BE2C (cell line): ENCODE measurements at regions not wholly inside any gene's neighbourhood (a gene's known extent, or its start where the extent isn't known, plus 50 kb on each side); places are given as distances from the start of the nearest gene placed in this dataset.

Experiments
- DNase-seq: peaks from one replicate; pipeline ENCODE4 v3.0.0-alpha.2; 2020
- H3K27me3 ChIP-seq: fragments of 250-450 bp; sonication (Bioruptor Pico); 2 replicates; pipeline ENCODE4 v1.5.1; 2020; ENCODE audit warnings: mild to moderate bottlenecking
- H3K36me3 ChIP-seq: fragments of 250-450 bp; sonication (Bioruptor Pico); 2 replicates; pipeline ENCODE4 v1.5.1; 2020; ENCODE audit warnings: mild to moderate bottlenecking
- H3K4me1 ChIP-seq: fragments of 250-450 bp; sonication (Bioruptor Pico); 2 replicates; pipeline ENCODE4 v1.5.1; 2020
- H3K4me3 ChIP-seq: 2 replicates; pipeline ENCODE4 v1.5.1; 2011; ENCODE audit warnings: low read depth, low read length
- H3K9me3 ChIP-seq: fragments of 250-450 bp; sonication (Bioruptor Pico); 2 replicates; pipeline ENCODE4 v1.5.1; 2020
- TF ChIP-seq, protein P1 (sequence below): IDR thresholded peaks from 2 replicates; pipeline ENCODE4 v1.5.1; 2012; ENCODE audit warnings: mild to moderate bottlenecking, low read depth, low read length

DNA sequence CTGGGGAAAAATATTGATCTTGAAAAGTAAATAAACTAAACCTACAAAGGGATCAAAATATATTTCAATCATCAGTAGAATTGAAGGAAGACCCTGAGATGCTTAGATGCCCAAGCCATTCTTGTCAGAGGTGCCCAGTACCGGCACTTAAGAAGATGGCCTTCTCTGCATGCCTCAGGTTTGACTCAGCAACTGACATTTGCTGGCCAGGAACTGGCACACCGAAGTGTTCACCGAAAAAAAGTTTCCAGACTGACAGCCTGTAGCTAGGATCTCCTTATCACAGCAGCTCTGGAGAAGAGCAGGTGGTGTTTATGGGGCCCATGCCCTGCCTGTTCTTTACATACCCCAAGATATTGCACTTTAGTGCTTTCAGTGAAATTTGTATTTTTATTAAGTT, 203.2 kb downstream of the MOXD1 start:
- Histone ChIP-seq H3K36me3 (no peaks in the 10 kb centered on the region), H3K4me3 (no peak overlapping the region), H3K27me3 (no peaks in the 10 kb centered on the region), H3K4me1 (no peaks in the 10 kb centered on the region), H3K9me3 (no peaks in the 10 kb centered on the region)
- TF ChIP-seq, protein P1, sequence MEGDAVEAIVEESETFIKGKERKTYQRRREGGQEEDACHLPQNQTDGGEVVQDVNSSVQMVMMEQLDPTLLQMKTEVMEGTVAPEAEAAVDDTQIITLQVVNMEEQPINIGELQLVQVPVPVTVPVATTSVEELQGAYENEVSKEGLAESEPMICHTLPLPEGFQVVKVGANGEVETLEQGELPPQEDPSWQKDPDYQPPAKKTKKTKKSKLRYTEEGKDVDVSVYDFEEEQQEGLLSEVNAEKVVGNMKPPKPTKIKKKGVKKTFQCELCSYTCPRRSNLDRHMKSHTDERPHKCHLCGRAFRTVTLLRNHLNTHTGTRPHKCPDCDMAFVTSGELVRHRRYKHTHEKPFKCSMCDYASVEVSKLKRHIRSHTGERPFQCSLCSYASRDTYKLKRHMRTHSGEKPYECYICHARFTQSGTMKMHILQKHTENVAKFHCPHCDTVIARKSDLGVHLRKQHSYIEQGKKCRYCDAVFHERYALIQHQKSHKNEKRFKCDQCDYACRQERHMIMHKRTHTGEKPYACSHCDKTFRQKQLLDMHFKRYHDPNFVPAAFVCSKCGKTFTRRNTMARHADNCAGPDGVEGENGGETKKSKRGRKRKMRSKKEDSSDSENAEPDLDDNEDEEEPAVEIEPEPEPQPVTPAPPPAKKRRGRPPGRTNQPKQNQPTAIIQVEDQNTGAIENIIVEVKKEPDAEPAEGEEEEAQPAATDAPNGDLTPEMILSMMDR: no peak
- DNase-seq: no peak

DNA sequence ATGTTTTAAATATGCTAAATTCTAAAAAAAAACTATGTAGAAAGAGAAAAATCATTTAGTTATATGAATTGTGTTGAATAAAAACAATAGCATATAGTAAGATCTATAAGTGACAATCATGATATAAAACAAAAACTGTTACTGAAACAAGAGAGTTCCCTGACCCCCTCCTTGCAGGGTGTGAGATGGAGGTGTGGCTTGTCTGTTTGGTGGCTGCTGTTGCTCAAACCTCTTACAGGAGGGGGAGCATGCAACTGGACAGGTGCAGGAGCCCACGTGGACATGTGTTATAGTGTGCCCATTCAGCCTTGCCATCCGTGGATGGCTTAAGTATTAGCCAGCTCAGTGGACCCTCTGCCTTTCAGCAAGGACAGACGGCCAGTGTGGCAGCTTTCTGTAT, 206.7 kb downstream of the MOXD1 start:
- Histone ChIP-seq H3K27me3 (no peaks in the 10 kb centered on the region), H3K36me3 (no peaks in the 10 kb centered on the region), H3K4me1 (no peaks in the 10 kb centered on the region), H3K9me3 (no peaks in the 10 kb centered on the region), H3K4me3 (no peak overlapping the region)
- DNase-seq: no peak
- TF ChIP-seq, protein P1: no peak

DNA sequence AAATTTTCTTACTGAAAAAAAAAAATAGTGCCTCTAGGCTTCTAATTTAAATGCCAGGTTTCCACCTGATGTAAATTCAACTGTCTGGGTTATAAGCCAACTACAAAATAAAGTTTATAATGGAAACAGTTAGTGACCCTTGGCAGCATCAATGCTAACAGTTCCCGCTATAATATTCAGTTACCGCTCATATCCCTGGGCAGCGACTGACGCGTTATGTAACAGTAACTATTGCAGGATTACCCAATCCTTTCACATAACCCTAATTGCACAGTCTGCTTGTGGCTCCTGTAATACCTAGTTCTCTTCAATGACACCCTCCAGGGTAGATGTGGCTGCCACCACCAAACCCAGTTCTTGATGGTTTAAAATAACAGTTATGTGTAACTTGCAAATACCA, 208.6 kb downstream of the MOXD1 start:
- H3K27me3 ChIP-seq: no peaks in the 10 kb centered on the region

DNA sequence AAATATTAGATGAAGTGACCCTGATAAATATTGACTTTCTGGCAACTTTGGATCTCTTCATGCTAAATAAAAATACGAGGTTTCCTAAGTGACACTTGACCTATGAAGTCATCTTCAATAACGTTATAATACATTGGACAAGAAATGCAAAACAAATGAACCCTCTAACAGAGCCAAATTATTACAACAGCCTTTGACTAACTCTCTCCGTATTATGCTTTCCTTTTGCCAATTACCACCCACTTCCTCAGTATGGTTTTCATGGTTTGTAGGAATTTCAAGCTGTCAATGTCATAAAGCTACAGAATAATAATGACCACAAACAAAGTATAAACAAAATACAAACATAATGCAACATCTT, 210.5 kb downstream of the MOXD1 start:
- DNase-seq: no peak
- no peaks in the 10 kb centered on the region for H3K4me1 ChIP-seq
- no peaks in the 10 kb centered on the region for H3K27me3 ChIP-seq
- no peaks in the 10 kb centered on the region for H3K9me3 ChIP-seq
- TF ChIP-seq, protein P1: no peak
- H3K4me3 ChIP-seq: no peak overlapping the region
- no peaks in the 10 kb centered on the region for H3K36me3 ChIP-seq

More for the DNA sequence above, 208.6 kb downstream of the MOXD1 start:
- Histone ChIP-seq H3K4me1 (no peaks in the 10 kb centered on the region), H3K36me3 (no peaks in the 10 kb centered on the region), H3K9me3 (no peaks in the 10 kb centered on the region), H3K4me3 (no peak overlapping the region)
- DNase-seq: no peak
- TF ChIP-seq, protein P1: no peak

DNA sequence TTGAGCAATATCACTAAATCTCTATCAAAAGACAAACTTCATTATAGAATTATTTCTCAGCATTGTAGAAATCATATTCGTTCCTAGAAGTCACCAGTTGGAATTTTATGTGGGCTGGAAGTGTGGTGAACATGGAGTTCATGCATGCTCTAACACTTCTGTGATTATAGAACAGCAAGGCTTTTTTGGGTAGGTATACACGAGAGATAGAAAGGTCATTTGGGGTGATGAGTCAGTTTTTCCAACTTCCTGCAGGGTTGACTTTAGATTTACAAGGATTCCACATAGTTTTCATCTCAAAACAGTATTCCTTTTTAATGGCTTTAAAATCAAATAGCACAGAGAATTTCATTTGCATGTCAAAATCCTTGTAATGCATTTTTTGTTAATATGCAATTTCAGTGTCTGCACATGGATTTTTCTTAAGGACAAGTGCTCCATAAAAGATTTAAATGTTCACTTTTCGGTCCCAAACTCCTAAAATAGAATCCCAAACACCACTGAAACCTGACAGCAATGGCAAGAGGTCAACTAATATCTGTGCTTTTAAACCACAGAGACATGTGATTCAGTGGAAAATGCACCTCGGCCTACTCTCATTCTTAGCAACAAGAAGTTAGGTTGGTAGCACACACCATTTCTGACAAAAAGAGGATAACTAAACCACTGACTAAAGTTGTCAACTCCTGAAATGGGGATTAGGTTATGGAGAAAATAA, 211.0 kb downstream of the MOXD1 start:
- Histone ChIP-seq H3K27me3 (no peaks in the 10 kb centered on the region), H3K4me1 (no peaks in the 10 kb centered on the region), H3K9me3 (no peaks in the 10 kb centered on the region), H3K4me3 (no peak overlapping the region), H3K36me3 (no peaks in the 10 kb centered on the region)
- TF ChIP-seq, protein P1: no peak
- DNase-seq: no peak

DNA sequence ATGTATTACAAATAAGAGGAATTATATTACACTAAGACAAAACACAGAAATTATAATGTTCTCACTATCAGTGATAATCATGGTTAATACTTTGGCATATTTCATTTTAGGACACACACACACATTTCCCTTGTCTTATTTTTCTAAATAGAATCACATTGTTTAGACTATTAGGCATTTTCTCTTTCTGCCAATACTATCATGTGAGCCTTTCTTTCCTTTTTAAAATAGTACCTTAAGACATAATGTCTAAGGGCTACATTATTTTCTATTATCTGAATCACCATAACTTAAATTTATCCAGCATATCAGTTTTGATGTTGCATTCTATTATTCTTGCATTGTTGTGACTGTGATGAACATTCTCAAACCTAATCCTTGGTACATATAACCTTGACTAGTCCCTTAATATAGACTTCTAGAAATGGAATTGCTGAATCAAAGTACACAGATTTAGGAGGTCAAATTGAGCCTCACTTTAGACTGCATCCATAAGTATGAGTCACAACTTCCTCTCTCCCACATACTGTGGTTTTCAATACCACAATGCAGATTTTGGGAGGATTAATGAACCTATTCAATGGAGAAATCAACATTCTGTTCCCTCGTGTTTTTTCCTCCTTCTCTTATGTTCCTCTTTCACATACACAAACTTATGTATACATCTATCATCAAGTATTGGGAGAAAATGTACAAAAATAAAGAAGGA, 212.6 kb downstream of the MOXD1 start:
- TF ChIP-seq, protein P1: no peak
- Histone ChIP-seq H3K9me3 (no peaks in the 10 kb centered on the region), H3K4me3 (no peak overlapping the region), H3K4me1 (no peaks in the 10 kb centered on the region), H3K27me3 (no peaks in the 10 kb centered on the region), H3K36me3 (no peaks in the 10 kb centered on the region)
- no peak for DNase-seq
